Stomach (tissue), 4 donors: ENCODE measurements at regions not wholly inside any gene's neighbourhood (a gene's known extent, or its start where the extent isn't known, plus 50 kb on each side); places are given as distances from the start of the nearest gene placed in this dataset.

Experiments used
- EP300 ChIP-seq: sonication (generic); formaldehyde crosslinking; IDR thresholded peaks from one replicate; pipeline ENCODE4 v1.6.1; 2017; ENCODE audit warnings: antibody characterized with exemption
- TF ChIP-seq, protein P1 (sequence below), 7 experiments: fragments of 450-650 bp in 4 of 7; fragments of 200-600 bp in 3 of 7; sonication (generic) in 3 of 7; IDR thresholded peaks; one replicate each; pipeline ENCODE4 v1.5.1; 2016 to 2019; ENCODE audit warnings: antibody characterized with exemption in 7 of 7, control low read depth in 2 of 7, mild to moderate bottlenecking in 1 of 7

DNA sequence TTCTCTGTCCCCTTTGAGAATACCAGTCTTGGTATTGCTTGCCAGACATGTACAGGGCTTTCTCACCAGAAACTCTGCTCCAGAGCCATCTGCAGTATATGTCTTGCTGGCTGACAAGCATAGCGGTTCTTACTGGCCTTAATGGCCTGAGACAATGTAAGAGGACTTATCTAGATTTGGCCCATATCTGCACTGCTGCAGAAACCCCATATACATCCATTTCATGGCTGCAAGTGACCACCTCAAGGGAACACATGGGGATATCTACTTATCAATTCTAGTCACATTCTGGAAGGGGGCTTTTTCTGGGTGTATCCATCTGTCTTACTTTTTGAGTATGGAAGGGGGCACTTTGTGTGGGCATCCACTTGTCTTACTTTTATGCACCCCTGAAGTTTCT is 375.5 kb upstream of the RBMY1B start:
- TF ChIP-seq, protein P1, sequence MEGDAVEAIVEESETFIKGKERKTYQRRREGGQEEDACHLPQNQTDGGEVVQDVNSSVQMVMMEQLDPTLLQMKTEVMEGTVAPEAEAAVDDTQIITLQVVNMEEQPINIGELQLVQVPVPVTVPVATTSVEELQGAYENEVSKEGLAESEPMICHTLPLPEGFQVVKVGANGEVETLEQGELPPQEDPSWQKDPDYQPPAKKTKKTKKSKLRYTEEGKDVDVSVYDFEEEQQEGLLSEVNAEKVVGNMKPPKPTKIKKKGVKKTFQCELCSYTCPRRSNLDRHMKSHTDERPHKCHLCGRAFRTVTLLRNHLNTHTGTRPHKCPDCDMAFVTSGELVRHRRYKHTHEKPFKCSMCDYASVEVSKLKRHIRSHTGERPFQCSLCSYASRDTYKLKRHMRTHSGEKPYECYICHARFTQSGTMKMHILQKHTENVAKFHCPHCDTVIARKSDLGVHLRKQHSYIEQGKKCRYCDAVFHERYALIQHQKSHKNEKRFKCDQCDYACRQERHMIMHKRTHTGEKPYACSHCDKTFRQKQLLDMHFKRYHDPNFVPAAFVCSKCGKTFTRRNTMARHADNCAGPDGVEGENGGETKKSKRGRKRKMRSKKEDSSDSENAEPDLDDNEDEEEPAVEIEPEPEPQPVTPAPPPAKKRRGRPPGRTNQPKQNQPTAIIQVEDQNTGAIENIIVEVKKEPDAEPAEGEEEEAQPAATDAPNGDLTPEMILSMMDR (IDR thresholded peaks at IDR 0.05) = no peak
- no peak for TF ChIP-seq EP300
